Gastroesophageal sphincter (tissue), 3 donors: ENCODE measurements at regions not wholly inside any gene's neighbourhood (a gene's known extent, or its start where the extent isn't known, plus 50 kb on each side); places are given as distances from the start of the nearest gene placed in this dataset.

Experiments used
- POLR2A ChIP-seq, 2 donors: fragments of 450-650 bp; IDR thresholded peaks; one replicate each; pipeline ENCODE4 v1.6.1; 2017; ENCODE audit warnings: antibody characterized with exemption in 2 of 2, mild to moderate bottlenecking in 2 of 2, moderate library complexity in 1 of 2
- POLR2AphosphoS5 ChIP-seq: sonication (generic); formaldehyde crosslinking; IDR thresholded peaks from one replicate; pipeline ENCODE4 v1.6.1; 2017; ENCODE audit warnings: antibody characterized with exemption
- TF ChIP-seq, protein P1 (sequence below), 4 experiments: fragments of 200-600 bp in 2 of 4; fragments of 450-650 bp in 2 of 4; sonication (generic) in 1 of 4; IDR thresholded peaks; one replicate each; pipeline ENCODE4 v1.5.1; 2017 to 2019; ENCODE audit warnings: antibody characterized with exemption in 4 of 4, mild to moderate bottlenecking in 2 of 4, moderate library complexity in 2 of 4

DNA sequence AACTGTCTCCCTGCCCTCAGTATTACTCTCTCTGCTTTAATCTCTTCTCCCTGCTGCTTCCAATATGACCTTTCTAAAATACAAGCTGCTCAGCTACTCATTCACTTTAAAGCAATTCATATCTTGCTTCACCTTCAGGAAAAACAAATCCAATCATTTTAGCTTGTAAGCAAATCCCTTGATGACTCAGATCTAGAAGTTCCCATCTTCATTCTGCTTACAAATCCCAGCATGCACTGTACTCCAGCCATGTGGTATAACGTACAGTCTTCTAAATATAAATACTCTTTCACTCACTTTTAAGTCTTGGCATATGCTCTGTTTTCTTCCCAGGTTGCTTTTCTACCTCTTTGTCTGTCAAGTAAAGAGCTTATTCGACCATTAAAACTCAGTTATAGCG, 1009.1 kb upstream of the SEMA6D start:
- TF ChIP-seq, protein P1, sequence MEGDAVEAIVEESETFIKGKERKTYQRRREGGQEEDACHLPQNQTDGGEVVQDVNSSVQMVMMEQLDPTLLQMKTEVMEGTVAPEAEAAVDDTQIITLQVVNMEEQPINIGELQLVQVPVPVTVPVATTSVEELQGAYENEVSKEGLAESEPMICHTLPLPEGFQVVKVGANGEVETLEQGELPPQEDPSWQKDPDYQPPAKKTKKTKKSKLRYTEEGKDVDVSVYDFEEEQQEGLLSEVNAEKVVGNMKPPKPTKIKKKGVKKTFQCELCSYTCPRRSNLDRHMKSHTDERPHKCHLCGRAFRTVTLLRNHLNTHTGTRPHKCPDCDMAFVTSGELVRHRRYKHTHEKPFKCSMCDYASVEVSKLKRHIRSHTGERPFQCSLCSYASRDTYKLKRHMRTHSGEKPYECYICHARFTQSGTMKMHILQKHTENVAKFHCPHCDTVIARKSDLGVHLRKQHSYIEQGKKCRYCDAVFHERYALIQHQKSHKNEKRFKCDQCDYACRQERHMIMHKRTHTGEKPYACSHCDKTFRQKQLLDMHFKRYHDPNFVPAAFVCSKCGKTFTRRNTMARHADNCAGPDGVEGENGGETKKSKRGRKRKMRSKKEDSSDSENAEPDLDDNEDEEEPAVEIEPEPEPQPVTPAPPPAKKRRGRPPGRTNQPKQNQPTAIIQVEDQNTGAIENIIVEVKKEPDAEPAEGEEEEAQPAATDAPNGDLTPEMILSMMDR (IDR thresholded peaks at IDR 0.05), result no peak
- TF ChIP-seq POLR2A (IDR thresholded peaks at IDR 0.05) (no peak), POLR2AphosphoS5 (no peak)
